WI38 (cell line): ENCODE measurements at regions not wholly inside any gene's neighbourhood (a gene's known extent, or its start where the extent isn't known, plus 50 kb on each side); places are given as distances from the start of the nearest gene placed in this dataset.
"Not testable (repeated sequence)": the region's sequence is repeated elsewhere in the genome, so short reads cannot be mapped to it uniquely, and the experiment has no call there.

Experiments
- H3K4me3 ChIP-seq: 2 replicates; pipeline ENCODE4 v1.5.1; 2011; ENCODE audit warnings: low read depth, mild to moderate bottlenecking, control low read depth, low read length
- TF ChIP-seq, protein P1 (sequence below): IDR thresholded peaks from 2 replicates; pipeline ENCODE4 v1.5.1; 2012; ENCODE audit warnings: low read depth, mild to moderate bottlenecking, control low read depth, low read length

DNA sequence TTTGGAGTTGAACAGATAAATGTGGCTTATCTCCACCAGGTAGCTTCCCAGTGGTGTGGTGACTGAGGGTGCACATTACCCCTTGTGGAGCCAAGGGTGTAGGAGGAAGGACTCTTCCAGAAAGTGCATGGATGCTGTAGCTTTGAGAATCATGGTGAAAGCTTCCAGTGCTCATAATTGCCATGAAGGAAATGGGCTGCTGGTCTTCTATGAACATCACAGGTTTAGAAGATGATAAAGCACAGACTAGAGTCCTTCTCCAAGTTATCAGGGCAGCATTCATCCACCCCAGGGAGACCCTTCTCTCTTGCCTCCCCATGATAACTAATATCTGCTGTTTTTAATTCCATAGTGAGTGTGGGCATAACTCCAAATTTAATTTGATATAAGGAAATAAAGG is 93.4 kb upstream of the CHD1 start:
- TF ChIP-seq, protein P1, sequence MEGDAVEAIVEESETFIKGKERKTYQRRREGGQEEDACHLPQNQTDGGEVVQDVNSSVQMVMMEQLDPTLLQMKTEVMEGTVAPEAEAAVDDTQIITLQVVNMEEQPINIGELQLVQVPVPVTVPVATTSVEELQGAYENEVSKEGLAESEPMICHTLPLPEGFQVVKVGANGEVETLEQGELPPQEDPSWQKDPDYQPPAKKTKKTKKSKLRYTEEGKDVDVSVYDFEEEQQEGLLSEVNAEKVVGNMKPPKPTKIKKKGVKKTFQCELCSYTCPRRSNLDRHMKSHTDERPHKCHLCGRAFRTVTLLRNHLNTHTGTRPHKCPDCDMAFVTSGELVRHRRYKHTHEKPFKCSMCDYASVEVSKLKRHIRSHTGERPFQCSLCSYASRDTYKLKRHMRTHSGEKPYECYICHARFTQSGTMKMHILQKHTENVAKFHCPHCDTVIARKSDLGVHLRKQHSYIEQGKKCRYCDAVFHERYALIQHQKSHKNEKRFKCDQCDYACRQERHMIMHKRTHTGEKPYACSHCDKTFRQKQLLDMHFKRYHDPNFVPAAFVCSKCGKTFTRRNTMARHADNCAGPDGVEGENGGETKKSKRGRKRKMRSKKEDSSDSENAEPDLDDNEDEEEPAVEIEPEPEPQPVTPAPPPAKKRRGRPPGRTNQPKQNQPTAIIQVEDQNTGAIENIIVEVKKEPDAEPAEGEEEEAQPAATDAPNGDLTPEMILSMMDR, result no peak
- H3K4me3 ChIP-seq, result no peak overlapping the region

DNA sequence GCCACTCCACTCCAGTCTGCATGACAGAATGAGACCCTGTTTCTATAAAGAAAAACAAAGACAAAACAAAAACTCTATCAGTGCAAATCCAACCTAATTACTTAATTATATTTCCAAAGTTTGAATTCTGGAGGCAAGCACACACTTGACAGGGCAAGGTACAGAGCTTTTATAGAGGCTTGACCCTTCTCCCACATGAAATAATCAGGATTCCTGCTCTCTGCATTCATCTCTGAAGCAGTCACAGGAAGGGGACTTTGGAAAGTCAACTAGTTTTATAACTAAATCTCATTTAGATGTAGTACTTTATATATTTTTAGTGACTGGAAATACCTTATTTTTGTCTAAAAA is 91.9 kb upstream of the CHD1 start:
- H3K4me3 ChIP-seq, result no peak overlapping the region
- TF ChIP-seq, protein P1, result no peak

DNA sequence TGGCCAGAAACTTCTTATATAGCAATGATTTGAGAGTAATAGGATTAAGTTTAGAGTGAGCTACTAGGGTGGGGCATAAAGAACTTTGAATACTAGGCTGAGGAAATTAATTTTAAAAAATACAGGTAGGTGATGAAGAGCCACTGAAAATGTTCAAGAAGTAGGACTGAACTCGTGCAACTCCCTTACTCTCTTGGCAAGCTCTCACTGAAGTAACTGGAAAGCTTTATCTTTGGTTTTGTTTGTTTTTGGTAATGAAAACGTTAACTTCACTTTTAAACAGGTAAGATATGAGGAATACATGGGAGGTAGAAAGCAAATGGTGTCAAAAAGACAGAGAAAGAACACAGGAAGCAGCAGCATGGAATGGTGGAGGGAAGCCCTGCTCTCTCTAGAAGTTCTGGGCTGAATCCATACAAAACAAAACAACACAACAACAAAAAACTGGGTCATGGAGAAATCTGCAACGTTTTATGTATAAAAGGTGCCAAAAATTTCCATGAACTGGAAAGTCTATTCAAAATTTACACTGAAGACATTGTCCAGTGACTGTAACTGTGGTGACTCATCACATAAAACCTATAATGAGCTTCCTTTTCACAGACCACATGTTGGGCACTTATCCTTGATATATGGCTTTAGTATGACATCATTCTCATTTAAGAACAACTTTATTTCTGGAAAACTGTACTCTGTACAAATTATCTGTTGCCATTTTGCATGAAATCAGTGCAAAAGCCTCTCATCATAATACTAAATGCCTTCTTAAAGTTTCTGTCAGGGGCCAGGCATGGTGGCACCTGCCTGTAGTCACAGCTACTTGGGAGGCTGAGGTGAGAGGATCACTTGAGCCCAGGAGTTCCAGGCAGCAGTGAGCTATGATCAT is 91.2 kb upstream of the CHD1 start:
- H3K4me3 ChIP-seq, result no peak overlapping the region

DNA sequence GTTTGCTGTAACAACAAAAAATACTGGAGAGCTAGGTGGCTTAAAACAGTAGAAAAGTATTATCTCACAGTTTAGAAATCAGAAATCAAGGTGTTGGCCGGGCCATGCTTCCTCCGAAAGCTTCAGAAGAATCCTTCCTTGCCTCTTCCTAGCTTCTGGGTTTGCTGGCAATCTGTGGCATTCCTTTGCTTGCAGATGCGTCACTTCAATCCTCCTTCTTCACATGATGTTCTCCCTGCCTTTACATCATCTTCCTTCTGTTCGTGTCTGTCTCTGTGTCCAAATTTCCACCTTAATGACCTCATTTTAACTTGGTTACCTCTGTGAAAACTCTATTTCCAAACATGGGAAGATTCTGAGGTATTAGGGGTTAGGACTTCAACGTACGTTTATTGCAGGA is 90.4 kb upstream of the CHD1 start:
- H3K4me3 ChIP-seq, result no peak overlapping the region
- TF ChIP-seq, protein P1, result no peak

More for the DNA sequence above, 91.2 kb upstream of the CHD1 start:
- TF ChIP-seq, protein P1, result no peak

DNA sequence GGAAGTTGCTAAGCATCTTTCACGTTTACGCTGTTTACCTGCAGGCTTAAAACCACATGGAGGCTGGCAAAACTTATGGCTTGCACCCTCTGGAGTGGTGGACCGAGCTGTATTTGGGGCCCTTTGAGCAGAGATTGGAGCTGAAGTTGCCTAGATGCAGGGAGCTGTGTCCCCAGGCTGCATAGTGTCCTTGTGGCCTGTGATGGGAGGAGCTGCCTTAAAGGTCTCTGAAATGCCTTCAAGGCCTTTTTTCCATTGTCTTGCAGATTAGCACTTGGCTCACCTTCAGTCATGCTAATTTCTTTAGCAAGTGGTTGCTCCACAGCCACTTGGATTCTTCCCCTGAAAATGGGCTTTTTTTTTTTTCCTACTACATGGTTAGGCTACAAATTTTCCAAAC is 81.5 kb upstream of the CHD1 start:
- no peak overlapping the region for H3K4me3 ChIP-seq

DNA sequence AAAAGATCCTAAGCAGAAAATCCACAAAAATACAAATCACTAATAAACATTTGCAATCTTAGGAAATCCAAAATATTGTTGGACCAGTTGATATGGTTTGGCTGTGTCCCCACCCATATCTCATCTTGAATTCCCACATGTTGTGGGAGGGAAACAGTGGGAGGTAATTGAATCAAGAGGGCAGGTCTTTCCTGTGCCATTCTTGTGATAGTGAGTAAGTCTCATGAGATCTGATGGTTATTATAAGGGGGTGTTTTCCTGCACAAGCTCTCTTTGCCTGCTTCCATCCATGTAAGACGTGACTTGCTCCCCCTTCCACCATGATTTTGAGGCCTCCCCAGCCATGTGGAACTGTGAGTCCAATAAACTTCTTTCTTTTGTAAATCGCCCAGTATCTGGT is 79.2 kb upstream of the CHD1 start:
- H3K4me3 ChIP-seq, result not testable (repeated sequence)

More for the DNA sequence above, 81.5 kb upstream of the CHD1 start:
- TF ChIP-seq, protein P1, result no peak

DNA sequence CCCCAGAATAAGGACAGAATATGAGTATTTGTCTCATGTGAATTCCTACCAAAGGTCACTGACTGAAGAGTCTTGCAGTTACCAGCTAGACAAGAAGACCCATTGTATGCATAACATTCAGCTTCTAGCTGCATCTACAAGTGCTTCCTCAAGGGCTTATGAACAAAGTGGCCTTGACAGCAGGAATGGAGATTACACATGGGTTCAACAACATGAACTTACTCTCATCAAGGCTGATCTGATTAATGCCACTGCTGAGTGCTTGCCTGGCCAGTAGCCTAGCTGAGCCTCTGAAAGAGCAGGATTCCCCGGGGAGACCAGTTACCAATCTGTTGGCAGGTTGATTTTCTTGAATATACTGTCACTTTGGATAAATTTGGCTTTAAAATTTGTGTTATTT is 76.7 kb upstream of the CHD1 start:
- TF ChIP-seq, protein P1, result no peak
- no peak overlapping the region for H3K4me3 ChIP-seq

DNA sequence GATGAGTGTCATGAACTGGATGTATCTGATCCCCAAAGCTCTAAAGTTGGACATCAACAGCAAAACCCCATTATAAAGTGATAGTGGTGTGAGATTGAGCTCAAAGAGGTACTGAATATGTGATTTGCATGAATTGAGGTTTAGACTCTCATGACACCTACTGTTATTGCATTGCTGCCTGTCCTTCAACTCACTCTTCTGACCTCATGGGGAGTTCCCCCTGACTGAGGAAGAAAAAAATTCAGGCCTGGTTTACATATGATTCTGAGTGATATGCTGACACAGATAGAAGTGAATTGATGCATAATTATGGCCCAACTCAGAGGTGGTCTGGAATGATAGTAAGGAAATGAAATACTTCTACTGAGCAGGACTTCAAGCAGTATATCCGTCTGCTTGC is 76.2 kb upstream of the CHD1 start:
- TF ChIP-seq, protein P1, result no peak
- H3K4me3 ChIP-seq, result no peak overlapping the region
